DND-41 (cell line): ENCODE measurements at regions not wholly inside any gene's neighbourhood (a gene's known extent, or its start where the extent isn't known, plus 50 kb on each side); places are given as distances from the start of the nearest gene placed in this dataset.
A peak's percentile ranks its signal among the peaks of the same experiment; 100 is the strongest.

Source experiments
- ATAC-seq: fragments of 200-7000 bp; cut with Tn5 transposase; 3 replicates; pipeline ENCODE4 v1.9.1; 2021; ENCODE audit warnings: low read depth; ENCODE audit not compliant: insufficient read depth
- DNase-seq: peaks from one replicate; pipeline ENCODE4 v3.0.0-alpha.2; 2020
- H2AFZ ChIP-seq: 2 replicates; pipeline ENCODE4 v1.6.0; 2012; ENCODE audit warnings: low read depth, low read length
- H3K27ac ChIP-seq: 2 replicates; pipeline ENCODE4 v1.5.1; 2012; ENCODE audit warnings: low read length, inconsistent platforms
- H3K27me3 ChIP-seq: fragments of 200-600 bp; sonication (generic); 2 replicates; pipeline ENCODE4 v1.6.0; 2012; ENCODE audit warnings: low read length, mild to moderate bottlenecking, inconsistent platforms; ENCODE audit not compliant: insufficient read depth, poor library complexity
- H3K36me3 ChIP-seq: 2 replicates; pipeline ENCODE4 v1.5.1; 2012; ENCODE audit warnings: low read length, inconsistent platforms; ENCODE audit not compliant: insufficient read depth
- H3K4me1 ChIP-seq: 2 replicates; pipeline ENCODE4 v1.5.1; 2012; ENCODE audit warnings: mild to moderate bottlenecking, low read length; ENCODE audit not compliant: insufficient read depth
- H3K4me2 ChIP-seq: 2 replicates; pipeline ENCODE4 v1.6.0; 2012; ENCODE audit warnings: mild to moderate bottlenecking, moderate library complexity, low read length, inconsistent platforms; ENCODE audit not compliant: insufficient read depth
- H3K4me3 ChIP-seq, 2 experiments: fragments of 200-600 bp in 1 of 2; shearing (Covaris generic) in 1 of 2; 2 replicates each; pipeline ENCODE4 v1.5.1; 2012 to 2016; ENCODE audit warnings: inconsistent platforms in 2 of 2, low read length in 2 of 2, mild to moderate bottlenecking in 2 of 2, low read depth in 1 of 2, moderate library complexity in 1 of 2
- H3K79me2 ChIP-seq: 2 replicates; pipeline ENCODE4 v1.6.0; 2012; ENCODE audit warnings: low read length, inconsistent platforms; ENCODE audit not compliant: insufficient read depth
- H3K9ac ChIP-seq: 2 replicates; pipeline ENCODE4 v1.6.0; 2012; ENCODE audit warnings: low read depth, mild to moderate bottlenecking, inconsistent platforms, low read length, moderate library complexity
- H3K9me3 ChIP-seq: 2 replicates; pipeline ENCODE4 v1.5.1; 2012; ENCODE audit warnings: low read length, moderate library complexity, mild to moderate bottlenecking, inconsistent platforms; ENCODE audit not compliant: insufficient read depth, severe bottlenecking
- H4K20me1 ChIP-seq: 2 replicates; pipeline ENCODE4 v1.6.0; 2012; ENCODE audit warnings: low read length; ENCODE audit not compliant: insufficient read depth
- EZH2 ChIP-seq: IDR thresholded peaks from 3 replicates; pipeline ENCODE4 v1.6.1; 2012; ENCODE audit warnings: borderline replicate concordance, low read depth, mild to moderate bottlenecking, moderate library complexity, low read length, inconsistent platforms; ENCODE audit not compliant: severe bottlenecking
- TF ChIP-seq, protein P1 (sequence below): IDR thresholded peaks from 2 replicates; pipeline ENCODE4 v1.5.1; 2012; ENCODE audit warnings: borderline replicate concordance, low read length, moderate library complexity, mild to moderate bottlenecking; ENCODE audit not compliant: poor library complexity, severe bottlenecking; ENCODE audit errors: extremely low read depth

DNA sequence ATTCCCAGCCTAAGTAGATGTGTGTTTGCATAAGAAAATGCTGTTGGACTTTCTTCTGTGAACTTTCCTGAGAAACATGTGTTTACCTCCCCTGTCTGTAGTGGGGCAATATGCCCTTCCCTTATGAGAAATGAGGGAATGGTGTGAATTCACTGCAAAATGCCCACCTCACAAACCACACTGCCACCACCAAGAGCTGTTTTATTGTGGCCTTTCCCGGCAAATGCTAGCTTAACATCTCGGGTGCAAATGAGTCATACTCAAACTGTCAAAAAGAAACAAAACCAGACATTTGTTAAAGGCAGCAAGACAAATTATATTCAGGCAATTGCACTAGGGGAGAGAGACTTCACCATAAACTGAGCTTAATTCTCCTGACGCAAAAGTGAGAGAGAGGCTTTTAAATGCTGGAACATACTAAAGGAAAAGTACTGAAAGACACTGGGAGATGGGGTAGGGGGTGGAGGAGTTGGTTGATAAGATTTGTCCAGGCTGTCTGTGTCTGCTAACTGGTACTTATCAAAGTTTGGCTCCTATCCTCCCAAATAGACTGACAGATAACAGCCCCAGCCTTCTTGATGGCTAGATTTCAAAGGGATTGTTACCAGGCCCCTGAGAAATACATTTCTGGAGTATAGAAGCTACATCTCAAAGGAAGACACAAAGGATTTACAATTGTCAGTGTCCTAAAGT, 70.9 kb upstream of the OR5AK2 start:
- Histone ChIP-seq H3K27ac (no peak overlapping the region), H3K9ac (no peak overlapping the region), H3K4me2 (no peak overlapping the region), H3K4me1 (no peaks in the 10 kb centered on the region), H3K9me3 (no peaks in the 10 kb centered on the region), H3K79me2 (no peaks in the 10 kb centered on the region), H3K36me3 (no peaks in the 10 kb centered on the region), H2AFZ (no peak overlapping the region), H3K4me3 (no peak overlapping the region), H3K27me3 (no peaks in the 10 kb centered on the region), H4K20me1 (no peaks in the 10 kb centered on the region)
- ATAC-seq (peak; percentile 53), DNase-seq (peak; percentile 20)
- no peak for TF ChIP-seq EZH2
- TF ChIP-seq, protein P1, sequence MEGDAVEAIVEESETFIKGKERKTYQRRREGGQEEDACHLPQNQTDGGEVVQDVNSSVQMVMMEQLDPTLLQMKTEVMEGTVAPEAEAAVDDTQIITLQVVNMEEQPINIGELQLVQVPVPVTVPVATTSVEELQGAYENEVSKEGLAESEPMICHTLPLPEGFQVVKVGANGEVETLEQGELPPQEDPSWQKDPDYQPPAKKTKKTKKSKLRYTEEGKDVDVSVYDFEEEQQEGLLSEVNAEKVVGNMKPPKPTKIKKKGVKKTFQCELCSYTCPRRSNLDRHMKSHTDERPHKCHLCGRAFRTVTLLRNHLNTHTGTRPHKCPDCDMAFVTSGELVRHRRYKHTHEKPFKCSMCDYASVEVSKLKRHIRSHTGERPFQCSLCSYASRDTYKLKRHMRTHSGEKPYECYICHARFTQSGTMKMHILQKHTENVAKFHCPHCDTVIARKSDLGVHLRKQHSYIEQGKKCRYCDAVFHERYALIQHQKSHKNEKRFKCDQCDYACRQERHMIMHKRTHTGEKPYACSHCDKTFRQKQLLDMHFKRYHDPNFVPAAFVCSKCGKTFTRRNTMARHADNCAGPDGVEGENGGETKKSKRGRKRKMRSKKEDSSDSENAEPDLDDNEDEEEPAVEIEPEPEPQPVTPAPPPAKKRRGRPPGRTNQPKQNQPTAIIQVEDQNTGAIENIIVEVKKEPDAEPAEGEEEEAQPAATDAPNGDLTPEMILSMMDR = no peak

GRCh38 chr11:56916587-56916986, 72.1 kb upstream of the OR5AK2 start:
- TF ChIP-seq, protein P1 = no peak
- no peak for TF ChIP-seq EZH2
- Histone ChIP-seq H3K27me3 (no peaks in the 10 kb centered on the region), H3K36me3 (no peaks in the 10 kb centered on the region), H4K20me1 (no peaks in the 10 kb centered on the region), H3K4me1 (no peaks in the 10 kb centered on the region), H3K9ac (no peak overlapping the region), H3K79me2 (no peaks in the 10 kb centered on the region), H3K4me2 (no peak overlapping the region), H2AFZ (no peak overlapping the region), H3K27ac (no peak overlapping the region), H3K9me3 (no peaks in the 10 kb centered on the region), H3K4me3 (no peak overlapping the region)
- ATAC-seq = no peak
- DNase-seq = no peak

DNA sequence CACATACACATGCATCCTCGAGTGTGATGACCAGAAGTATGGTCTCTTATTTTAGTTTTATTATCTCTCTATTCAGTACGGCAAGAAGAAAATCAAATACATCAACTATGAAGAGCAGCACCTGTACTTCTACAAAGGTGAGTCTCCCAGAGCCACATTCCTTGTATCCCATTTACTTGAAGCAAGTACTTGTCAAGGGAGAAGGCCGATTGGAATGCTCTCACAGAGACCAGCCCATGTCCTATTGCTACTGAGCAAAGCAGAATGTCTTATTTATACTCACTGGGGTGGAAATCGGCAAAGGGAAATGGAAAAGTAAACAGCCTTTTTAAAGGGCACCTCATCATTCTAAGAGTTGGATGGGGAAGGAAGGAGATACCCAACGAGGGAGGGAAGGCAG, 72.6 kb upstream of the OR5AK2 start:
- ATAC-seq (no peak), DNase-seq (no peak)
- TF ChIP-seq, protein P1 = no peak
- no peak for TF ChIP-seq EZH2
- no peak overlapping the region for H3K9ac ChIP-seq
- H3K27ac ChIP-seq = no peak overlapping the region
- no peaks in the 10 kb centered on the region for H3K36me3 ChIP-seq
- H3K4me3 ChIP-seq = no peak overlapping the region
- no peaks in the 10 kb centered on the region for H4K20me1 ChIP-seq
- no peaks in the 10 kb centered on the region for H3K9me3 ChIP-seq
- H3K79me2 ChIP-seq = no peaks in the 10 kb centered on the region
- H3K4me2 ChIP-seq = no peak overlapping the region
- H2AFZ ChIP-seq = no peak overlapping the region
- H3K27me3 ChIP-seq = no peaks in the 10 kb centered on the region
- H3K4me1 ChIP-seq = no peaks in the 10 kb centered on the region

- TF ChIP-seq, protein P1 = no peak
- TF ChIP-seq EZH2 = no peak
- no peak for DNase-seq
- Histone ChIP-seq H3K9me3 (no peaks in the 10 kb centered on the region), H3K27me3 (no peaks in the 10 kb centered on the region), H3K9ac (no peak overlapping the region), H4K20me1 (no peaks in the 10 kb centered on the region), H3K36me3 (no peaks in the 10 kb centered on the region), H3K4me3 (no peak overlapping the region), H3K79me2 (no peaks in the 10 kb centered on the region), H3K4me1 (no peaks in the 10 kb centered on the region), H2AFZ (no peak overlapping the region), H3K4me2 (no peak overlapping the region), H3K27ac (no peak overlapping the region)
- ATAC-seq = no peak
Observed at GRCh38 chr11:56911312-56911711, 77.4 kb upstream of the OR5AK2 start.
